IPS-NIHi11 (cell line): ENCODE measurements at regions not wholly inside any gene's neighbourhood (a gene's known extent, or its start where the extent isn't known, plus 50 kb on each side); places are given as distances from the start of the nearest gene placed in this dataset.
A peak's percentile ranks its signal among the peaks of the same experiment; 100 is the strongest.

ENCODE experiments used
- DNase-seq: peaks from one replicate; pipeline ENCODE4 v3.0.0; 2012; ENCODE audit warnings: mixed read lengths, low spot score

DNA sequence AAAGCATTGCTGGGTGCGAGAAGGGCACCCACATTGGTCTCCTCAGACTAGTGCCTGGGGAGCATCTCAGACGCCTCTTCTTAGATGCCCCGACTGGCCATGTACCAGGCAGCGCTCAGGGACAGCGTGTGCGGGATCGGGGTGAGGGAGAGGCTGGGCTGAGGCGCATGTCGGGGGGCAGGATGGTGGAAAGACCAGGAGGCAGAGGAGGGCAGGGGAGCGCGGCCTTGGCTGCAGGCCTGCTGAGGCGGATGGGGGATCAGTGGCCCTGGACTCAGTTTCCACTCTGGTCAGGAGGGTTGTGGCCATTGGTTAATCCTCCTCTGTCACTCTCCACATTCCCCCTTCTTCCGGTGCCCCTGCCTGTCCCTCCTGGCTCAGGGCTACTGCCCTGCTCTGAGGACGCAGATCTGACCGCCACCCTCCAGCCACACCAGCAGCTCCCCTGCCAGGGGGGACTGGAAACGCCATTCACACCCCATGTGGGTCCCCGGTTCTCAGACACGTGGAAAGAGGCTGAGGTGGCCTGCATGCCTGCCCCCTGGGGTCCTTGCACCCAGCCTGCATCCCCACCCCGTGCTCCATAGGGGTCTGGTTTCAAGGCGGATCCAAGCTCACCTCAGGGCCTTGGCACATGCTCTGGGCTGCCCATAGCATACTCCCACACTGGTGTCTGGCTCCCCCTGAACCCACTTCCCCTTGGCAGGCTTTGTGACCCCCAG, 105.9 kb downstream of the CPZ start:
- no peak for DNase-seq

DNA sequence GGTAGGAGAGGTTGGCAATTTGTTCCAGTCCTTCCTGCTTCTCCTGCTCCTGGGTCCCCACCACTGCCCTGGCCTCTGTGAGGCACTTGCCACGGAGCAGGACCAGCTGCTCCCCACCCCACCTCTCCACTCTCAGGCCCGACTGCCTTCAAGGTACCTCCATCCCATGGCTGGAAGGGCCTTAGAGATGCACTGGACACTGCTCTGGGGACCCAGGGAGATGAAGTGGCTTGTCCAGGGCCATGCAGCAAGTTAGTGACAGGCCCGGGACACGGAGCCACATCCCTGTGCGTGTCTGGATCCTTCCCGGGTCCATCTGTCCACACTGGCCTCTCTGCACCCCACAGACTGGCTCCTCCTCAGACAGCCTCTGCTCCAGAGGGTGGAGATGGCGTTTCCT, 105.3 kb downstream of the CPZ start:
- DNase-seq = no peak

GRCh38 chr4:8696369-8697127, 104.0 kb downstream of the CPZ start:
- no peak for DNase-seq

DNA sequence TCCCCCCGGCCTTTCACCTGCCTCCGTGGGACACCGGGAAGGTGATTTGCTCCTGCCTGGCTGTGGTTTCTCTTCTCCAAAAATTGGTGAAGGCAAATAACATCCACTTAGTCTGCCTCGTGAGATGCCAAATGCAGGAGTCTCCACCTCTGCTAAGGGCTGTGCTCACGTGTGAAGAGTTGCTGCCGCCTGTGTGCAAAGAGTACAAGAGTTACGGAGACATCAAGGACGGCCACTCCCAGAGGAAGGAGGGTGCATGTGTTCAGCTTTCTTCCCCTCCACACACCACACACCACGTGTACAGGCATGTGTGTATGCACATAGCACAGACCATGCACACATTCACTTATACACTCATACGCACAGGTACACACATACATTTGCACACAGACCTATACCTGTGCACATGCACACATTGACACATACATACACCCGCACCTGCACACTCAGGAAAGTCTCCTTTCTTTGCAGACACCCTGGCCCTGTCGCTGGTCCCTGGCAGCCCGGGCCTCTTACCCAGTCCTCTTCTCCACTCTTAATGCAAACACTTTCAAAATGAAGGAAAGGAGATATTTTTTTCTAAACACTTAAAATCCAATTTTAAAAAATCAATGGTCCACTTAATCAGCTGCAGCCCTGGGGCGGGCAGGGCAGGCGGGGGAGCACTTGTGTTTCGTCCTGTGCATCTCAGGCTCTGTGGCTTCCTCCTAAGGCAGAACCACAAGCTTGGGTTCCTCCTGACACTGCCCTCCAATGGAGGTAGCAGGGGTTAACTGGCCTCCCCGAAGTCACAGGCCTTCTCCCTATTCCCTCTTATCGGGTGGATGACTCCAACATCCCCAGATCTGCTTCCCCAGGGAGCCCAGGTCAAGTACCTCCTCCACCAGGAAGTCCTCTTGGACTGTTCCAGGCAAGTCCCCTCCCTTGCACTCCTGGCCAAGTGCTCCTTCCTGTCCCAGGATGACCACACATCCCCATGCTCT, 103.0 kb downstream of the CPZ start:
- DNase-seq = no peak

- DNase-seq = no peak
These were observed 102.1 kb downstream of the CPZ start for GRCh38 chr4:8694651-8695151.

DNA sequence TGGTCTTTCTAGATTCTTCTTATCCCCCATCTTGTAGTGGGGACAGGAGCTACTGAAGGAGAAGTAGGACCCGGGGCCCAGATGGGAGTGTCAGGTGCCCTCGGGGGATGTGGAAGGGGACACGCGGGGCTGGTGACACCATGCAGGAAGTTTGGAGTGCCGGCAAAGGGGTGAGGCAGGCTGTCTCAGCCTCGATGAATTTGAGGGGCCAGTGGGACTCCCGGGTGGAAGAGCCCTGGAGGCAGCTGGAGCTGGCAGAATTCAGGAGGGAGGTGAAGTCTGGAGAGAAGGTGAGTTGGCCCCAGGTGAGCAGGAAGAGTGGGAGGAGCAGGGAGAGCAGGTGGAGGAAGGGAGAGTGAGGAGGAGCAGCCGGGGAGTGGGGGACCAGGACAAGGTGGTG, 101.7 kb downstream of the CPZ start:
- peak; percentile 16 for DNase-seq

- no peak for DNase-seq
These were observed 98.7 kb downstream of the CPZ start for GRCh38 chr4:8691151-8691775.

GRCh38 chr4:8690216-8691150, 97.9 kb downstream of the CPZ start:
- no peak for DNase-seq

GRCh38 chr4:8689741-8690140, 97.2 kb downstream of the CPZ start:
- no peak for DNase-seq

DNA sequence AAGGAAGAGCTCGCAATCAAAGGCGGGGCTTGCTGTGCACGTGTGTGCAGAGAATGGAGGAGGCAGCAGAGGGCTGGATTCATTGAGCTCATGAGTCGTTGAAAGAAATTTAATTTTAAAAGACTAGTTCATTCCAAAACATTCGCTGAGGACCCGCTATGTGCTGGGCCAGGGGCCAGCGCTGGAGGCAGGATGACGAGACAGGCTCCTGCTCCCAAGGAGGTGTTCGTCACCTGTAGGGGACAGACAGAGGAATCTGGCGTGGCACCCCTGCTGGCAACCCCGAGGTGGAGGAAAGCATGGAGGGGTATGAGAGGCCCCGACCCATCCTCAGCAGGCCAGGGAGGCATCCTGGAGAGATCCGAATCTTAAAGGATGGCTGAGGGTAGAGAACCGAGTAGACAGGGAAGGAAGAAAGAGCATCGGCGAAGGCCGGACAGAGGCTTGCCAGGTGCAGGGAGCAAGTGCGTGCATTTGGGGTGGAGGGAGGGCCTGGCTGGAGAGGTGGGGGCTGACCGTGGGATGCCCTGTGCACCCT, 96.4 kb downstream of the CPZ start:
- no peak for DNase-seq

- peak; percentile 94 for DNase-seq
These were observed 95.7 kb downstream of the CPZ start for GRCh38 chr4:8688041-8688907.

GRCh38 chr4:8687083-8687482, 94.5 kb downstream of the CPZ start:
- DNase-seq = no peak

- no peak for DNase-seq
These were observed 93.3 kb downstream of the CPZ start for GRCh38 chr4:8685831-8686230.

DNA sequence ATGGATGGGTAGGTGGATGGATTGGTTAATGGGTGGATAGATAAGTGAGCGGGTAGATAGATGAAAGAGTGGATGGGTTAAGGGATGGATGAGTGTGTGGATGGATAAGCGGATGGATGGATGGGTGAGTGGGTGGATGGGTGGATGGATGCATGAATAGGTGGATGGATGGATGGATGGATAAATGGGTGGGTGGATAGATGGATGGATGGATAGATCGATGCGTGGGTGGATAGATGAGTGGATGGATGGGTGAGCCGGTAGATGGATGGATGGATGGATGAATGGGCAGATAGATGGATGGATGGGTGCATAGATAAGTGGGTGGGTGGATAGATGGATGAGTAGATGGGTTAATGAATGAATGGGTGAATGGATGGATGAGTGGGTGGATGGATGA, 90.9 kb downstream of the CPZ start:
- DNase-seq = no peak

DNA sequence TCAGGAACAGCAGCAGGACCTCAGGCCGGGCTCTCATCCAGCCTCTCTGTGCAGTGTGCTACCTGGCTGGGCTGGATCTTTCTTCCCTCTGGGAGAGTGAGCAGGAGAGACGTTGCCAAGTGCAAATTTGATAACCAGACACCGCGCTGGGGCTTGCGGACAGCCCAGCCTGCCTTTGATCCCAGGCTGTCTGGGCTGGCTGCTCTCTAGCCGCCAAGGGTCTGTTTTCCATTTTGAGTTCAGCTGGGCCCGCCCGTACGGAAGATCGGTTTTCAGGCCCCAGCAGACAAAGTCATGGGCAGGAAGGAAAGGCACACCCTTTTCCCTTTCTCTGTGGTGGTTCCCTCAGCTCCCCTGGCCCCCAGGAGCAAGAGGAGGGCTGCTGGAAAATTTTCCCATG, 90.2 kb downstream of the CPZ start:
- no peak for DNase-seq

GRCh38 chr4:8682296-8682695, 89.7 kb downstream of the CPZ start:
- no peak for DNase-seq

DNA sequence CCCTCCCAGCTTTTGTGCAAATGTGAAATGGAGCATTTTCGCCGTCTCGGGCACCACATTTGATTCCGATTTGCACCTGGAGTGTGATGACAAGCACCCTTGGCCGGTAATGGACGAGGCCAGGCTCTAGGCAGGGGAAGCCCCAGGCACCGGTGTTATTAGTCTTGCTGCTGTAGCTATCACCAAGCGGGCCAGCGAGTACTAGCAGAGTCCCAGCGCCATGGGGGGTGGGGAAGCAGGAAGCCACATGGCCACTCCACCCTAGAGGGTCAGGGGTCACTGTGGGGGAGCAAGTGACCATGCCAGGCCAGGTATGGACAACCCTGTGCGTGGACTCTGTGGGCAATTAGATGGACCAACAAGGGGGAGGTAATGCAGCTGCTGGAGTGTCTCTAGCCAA, 88.8 kb downstream of the CPZ start:
- no peak for DNase-seq

DNA sequence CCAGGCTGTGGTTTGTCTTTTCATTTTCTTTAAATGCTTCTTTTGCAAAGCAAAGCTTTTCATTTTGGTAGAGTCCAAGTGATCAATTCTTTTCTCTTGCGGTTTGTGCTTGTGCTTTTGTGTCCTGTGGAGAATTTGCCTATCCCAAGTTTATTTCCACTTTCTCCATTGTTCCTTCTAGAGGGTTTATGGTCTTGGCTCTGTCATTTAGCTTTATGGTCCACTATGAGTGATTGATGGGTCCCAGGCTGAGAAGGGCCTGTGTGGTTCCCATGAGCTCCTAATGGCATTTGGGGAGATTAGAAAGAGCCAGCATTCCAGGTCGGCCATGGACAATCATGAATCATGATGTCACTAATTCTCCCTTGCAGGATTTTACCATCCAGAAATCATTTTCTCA, 86.5 kb downstream of the CPZ start:
- no peak for DNase-seq

DNA sequence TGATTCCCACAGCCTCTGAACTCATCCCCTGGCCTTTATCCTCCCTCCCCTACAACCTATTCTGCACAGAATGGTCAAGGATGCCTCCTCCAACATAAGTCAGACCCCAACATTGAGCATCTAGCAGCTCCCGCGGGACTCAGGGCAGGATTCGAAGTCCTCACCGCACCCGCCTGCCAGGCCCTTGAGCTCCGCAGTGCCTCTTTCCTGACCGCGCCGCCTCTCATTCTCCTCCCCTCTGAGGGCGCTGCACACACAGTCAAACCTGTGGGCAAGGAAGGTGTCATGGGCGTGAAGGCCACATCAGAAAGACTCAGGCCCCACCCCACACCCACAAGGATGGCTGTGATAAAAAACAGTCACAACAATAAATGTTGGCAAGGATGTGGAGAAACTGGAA, 84.1 kb downstream of the CPZ start:
- no peak for DNase-seq

GRCh38 chr4:8675906-8676305, 83.3 kb downstream of the CPZ start:
- DNase-seq = no peak
